Neural progenitor cell (in vitro differentiated cells): ENCODE measurements at regions not wholly inside any gene's neighbourhood (a gene's known extent, or its start where the extent isn't known, plus 50 kb on each side); places are given as distances from the start of the nearest gene placed in this dataset.

Experiments
- DNase-seq: peaks from one replicate; pipeline ENCODE4 v3.0.0-alpha.2; 2016; ENCODE audit warnings: low spot score
- H2AFZ ChIP-seq: fragments of 200-600 bp; sonication (generic); replicated peaks from 2 replicates; pipeline ENCODE4 v1.6.1; 2016; ENCODE audit warnings: antibody characterized with exemption
- H3F3A ChIP-seq: fragments of 200-600 bp; sonication (generic); 2 replicates; pipeline ENCODE4 v1.6.1; 2016; ENCODE audit warnings: antibody characterized with exemption, low read depth
- H3K27ac ChIP-seq: fragments of 200-600 bp; sonication (generic); 2 replicates; pipeline ENCODE4 v1.5.1; 2016; ENCODE audit warnings: mild to moderate bottlenecking
- H3K27me3 ChIP-seq: fragments of 200-600 bp; sonication (generic); 2 replicates; pipeline ENCODE4 v1.6.1; 2016; ENCODE audit warnings: mild to moderate bottlenecking, moderate library complexity
- H3K36me3 ChIP-seq: fragments of 200-600 bp; sonication (generic); 2 replicates; pipeline ENCODE4 v1.5.1; 2016
- H3K4me1 ChIP-seq: fragments of 200-600 bp; sonication (generic); 2 replicates; pipeline ENCODE4 v1.6.1; 2016; ENCODE audit warnings: mixed run types
- H3K4me2 ChIP-seq: fragments of 200-600 bp; sonication (generic); 2 replicates; pipeline ENCODE4 v1.6.1; 2016
- H3K4me3 ChIP-seq: fragments of 200-600 bp; sonication (generic); 2 replicates; pipeline ENCODE4 v1.5.1; 2016
- H3K79me2 ChIP-seq: fragments of 200-600 bp; sonication (generic); 2 replicates; pipeline ENCODE4 v1.6.1; 2016; ENCODE audit warnings: low read depth
- H3K9ac ChIP-seq: fragments of 200-600 bp; sonication (generic); 2 replicates; pipeline ENCODE4 v1.6.1; 2016
- H3K9me3 ChIP-seq: fragments of 200-600 bp; sonication (generic); 2 replicates; pipeline ENCODE4 v1.5.1; 2016; ENCODE audit warnings: low read depth
- H4K20me1 ChIP-seq: fragments of 200-600 bp; sonication (generic); 2 replicates; pipeline ENCODE4 v1.6.1; 2016; ENCODE audit warnings: low read depth
- H3K27ac Mint-ChIP-seq: 3 replicates; pipeline ENCODE4 v1.8.0; 2021; ENCODE audit warnings: mixed read lengths
- H3K27me3 Mint-ChIP-seq: 2 replicates; pipeline ENCODE4 v1.8.0; 2022; ENCODE audit warnings: low read depth, mild to moderate bottlenecking, inconsistent platforms, moderate library complexity, mixed read lengths; ENCODE audit not compliant: insufficient read depth
- H3K36me3 Mint-ChIP-seq: 3 replicates; pipeline ENCODE4 v1.8.0; 2021; ENCODE audit warnings: mixed read lengths
- H3K4me1 Mint-ChIP-seq: 3 replicates; pipeline ENCODE4 v1.8.0; 2021; ENCODE audit warnings: mixed read lengths
- H3K4me3 Mint-ChIP-seq: 3 replicates; pipeline ENCODE4 v1.8.0; 2021; ENCODE audit warnings: mild to moderate bottlenecking, moderate library complexity, mixed read lengths
- H3K9me3 Mint-ChIP-seq: 3 replicates; pipeline ENCODE4 v1.8.0; 2020; ENCODE audit warnings: mixed read lengths
- CTCF ChIP-seq: fragments of 200-600 bp; sonication (generic); IDR thresholded peaks from 2 replicates; pipeline ENCODE4 v1.5.1; 2017; ENCODE audit warnings: antibody characterized with exemption, mild to moderate bottlenecking
- EZH2 ChIP-seq: fragments of 200-600 bp; sonication (generic); IDR thresholded peaks from 2 replicates; pipeline ENCODE4 v1.6.1; 2017; ENCODE audit warnings: antibody characterized with exemption, mild to moderate bottlenecking, moderate library complexity
- EZH2phosphoT487 ChIP-seq: fragments of 200-600 bp; sonication (generic); IDR thresholded peaks from 2 replicates; pipeline ENCODE4 v1.6.1; 2017; ENCODE audit warnings: antibody characterized with exemption

DNA sequence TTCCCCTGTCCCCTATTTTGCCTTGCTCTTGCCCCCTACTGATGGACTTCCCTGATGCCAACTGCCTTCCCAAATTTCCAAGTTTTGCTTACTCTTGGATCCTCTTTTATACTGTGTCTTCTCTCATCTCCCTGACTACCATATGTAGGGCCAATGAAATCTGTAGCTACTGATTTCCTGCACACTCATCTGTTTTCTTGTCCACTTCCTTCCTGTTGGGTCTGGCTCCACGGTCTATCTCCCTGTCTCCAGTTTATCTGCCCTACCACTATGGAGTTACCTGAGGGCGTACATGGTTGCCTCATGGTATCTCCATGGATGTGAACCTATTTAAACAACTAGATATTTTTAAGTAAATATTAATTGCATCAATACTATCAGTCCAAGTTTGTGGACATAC is 140.3 kb upstream of the MCHR2 start:
- no peak overlapping the region for H3K9ac ChIP-seq
- H3K9me3 ChIP-seq, result no peaks in the 10 kb centered on the region
- no peak for TF ChIP-seq CTCF
- no peak for TF ChIP-seq EZH2phosphoT487
- TF ChIP-seq EZH2, result no peak
- H3K4me1 ChIP-seq, result no peaks in the 10 kb centered on the region
- H4K20me1 ChIP-seq, result no peaks in the 10 kb centered on the region
- Mint-ChIP-seq H3K4me1 (no peaks in the 10 kb centered on the region), H3K9me3 (peaks cover 12% of the 10 kb centered on the region), H3K27me3 (no peaks in the 10 kb centered on the region), H3K4me3 (no peak overlapping the region), H3K27ac (no peak overlapping the region), H3K36me3 (no peaks in the 10 kb centered on the region)
- no peaks in the 10 kb centered on the region for H3K27me3 ChIP-seq
- no peak for DNase-seq
- H3F3A ChIP-seq, result no peaks in the 10 kb centered on the region
- H3K79me2 ChIP-seq, result no peaks in the 10 kb centered on the region
- H3K36me3 ChIP-seq, result no peaks in the 10 kb centered on the region
- H2AFZ ChIP-seq, result no peak overlapping the region
- no peak overlapping the region for H3K4me2 ChIP-seq
- H3K27ac ChIP-seq, result no peak overlapping the region
- no peak overlapping the region for H3K4me3 ChIP-seq

DNA sequence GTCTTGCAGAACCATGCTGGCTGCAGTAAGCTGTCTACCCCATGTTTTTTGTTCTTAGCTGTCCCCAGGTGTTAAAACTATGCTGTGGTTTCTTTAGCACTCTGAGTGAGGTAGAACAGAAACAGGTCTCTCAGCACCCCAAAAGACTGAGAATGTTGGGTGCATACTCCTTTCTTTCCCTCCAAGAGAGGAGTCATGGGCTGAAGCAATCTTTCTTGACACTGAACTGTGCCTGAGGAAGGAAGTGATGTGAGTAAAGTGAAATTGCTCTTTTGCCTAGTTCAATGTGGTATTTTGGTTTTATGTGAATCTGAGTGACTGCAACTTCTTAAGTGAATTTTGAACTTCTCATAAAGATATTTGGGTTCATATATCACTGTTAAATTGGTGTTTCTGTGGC is 138.0 kb upstream of the MCHR2 start:
- H3K27ac Mint-ChIP-seq, result no peak overlapping the region
- TF ChIP-seq EZH2phosphoT487 (no peak), EZH2 (no peak), CTCF (no peak)
- no peaks in the 10 kb centered on the region for H3K79me2 ChIP-seq

DNA sequence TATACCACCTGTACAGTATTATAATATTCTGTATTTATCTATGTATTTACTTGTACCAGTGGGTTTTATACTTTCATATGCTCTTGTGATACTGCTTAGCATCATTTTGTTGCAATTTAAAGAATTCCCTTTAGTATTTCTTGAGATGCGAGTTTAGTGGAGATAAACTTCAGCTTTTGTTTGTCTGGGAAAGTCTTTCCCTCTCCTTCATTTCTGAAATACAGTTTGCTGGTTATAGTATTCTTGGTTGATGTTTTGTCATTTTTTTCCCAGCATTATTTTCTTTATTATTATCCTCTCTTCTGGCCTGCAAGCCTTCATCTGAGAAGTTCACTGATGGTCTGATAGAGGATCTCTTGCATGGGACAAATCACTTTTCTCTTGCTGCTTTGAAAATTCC is 136.6 kb upstream of the MCHR2 start:
- no peak overlapping the region for H3K4me3 ChIP-seq
- no peak overlapping the region for H3K9ac ChIP-seq
- H4K20me1 ChIP-seq, result no peaks in the 10 kb centered on the region
- H3K9me3 Mint-ChIP-seq, result peaks cover 11% of the 10 kb centered on the region
- no peaks in the 10 kb centered on the region for H3K79me2 ChIP-seq
- TF ChIP-seq EZH2 (no peak), CTCF (no peak), EZH2phosphoT487 (no peak)
- no peaks in the 10 kb centered on the region for H3K4me1 ChIP-seq
- no peaks in the 10 kb centered on the region for H3K36me3 ChIP-seq
- H2AFZ ChIP-seq, result no peak overlapping the region
- no peaks in the 10 kb centered on the region for H3K4me1 Mint-ChIP-seq
- H3K4me3 Mint-ChIP-seq, result no peak overlapping the region
- H3K4me2 ChIP-seq, result no peak overlapping the region
- no peak overlapping the region for H3K27ac ChIP-seq
- no peaks in the 10 kb centered on the region for H3F3A ChIP-seq
- no peaks in the 10 kb centered on the region for H3K36me3 Mint-ChIP-seq
- no peaks in the 10 kb centered on the region for H3K27me3 ChIP-seq
- H3K27me3 Mint-ChIP-seq, result no peaks in the 10 kb centered on the region
- DNase-seq, result no peak
- no peaks in the 10 kb centered on the region for H3K9me3 ChIP-seq
- H3K27ac Mint-ChIP-seq, result no peak overlapping the region

More for the DNA sequence above, 138.0 kb upstream of the MCHR2 start:
- H2AFZ ChIP-seq, result no peak overlapping the region
- no peaks in the 10 kb centered on the region for H3K36me3 Mint-ChIP-seq
- H3K27ac ChIP-seq, result no peak overlapping the region
- no peaks in the 10 kb centered on the region for H4K20me1 ChIP-seq
- no peaks in the 10 kb centered on the region for H3K27me3 Mint-ChIP-seq
- H3K9me3 ChIP-seq, result no peaks in the 10 kb centered on the region
- H3F3A ChIP-seq, result no peaks in the 10 kb centered on the region
- H3K27me3 ChIP-seq, result no peaks in the 10 kb centered on the region
- DNase-seq, result no peak
- no peak overlapping the region for H3K4me2 ChIP-seq
- no peaks in the 10 kb centered on the region for H3K4me1 Mint-ChIP-seq
- H3K4me3 ChIP-seq, result no peak overlapping the region
- no peaks in the 10 kb centered on the region for H3K36me3 ChIP-seq
- H3K4me3 Mint-ChIP-seq, result no peak overlapping the region
- peaks cover 12% of the 10 kb centered on the region for H3K9me3 Mint-ChIP-seq
- H3K9ac ChIP-seq, result no peak overlapping the region
- H3K4me1 ChIP-seq, result no peaks in the 10 kb centered on the region
